ENCODE measurements at regions not wholly inside any gene's neighbourhood (a gene's known extent, or its start where the extent isn't known, plus 50 kb on each side); places are given as distances from the start of the nearest gene placed in this dataset.

DNA sequence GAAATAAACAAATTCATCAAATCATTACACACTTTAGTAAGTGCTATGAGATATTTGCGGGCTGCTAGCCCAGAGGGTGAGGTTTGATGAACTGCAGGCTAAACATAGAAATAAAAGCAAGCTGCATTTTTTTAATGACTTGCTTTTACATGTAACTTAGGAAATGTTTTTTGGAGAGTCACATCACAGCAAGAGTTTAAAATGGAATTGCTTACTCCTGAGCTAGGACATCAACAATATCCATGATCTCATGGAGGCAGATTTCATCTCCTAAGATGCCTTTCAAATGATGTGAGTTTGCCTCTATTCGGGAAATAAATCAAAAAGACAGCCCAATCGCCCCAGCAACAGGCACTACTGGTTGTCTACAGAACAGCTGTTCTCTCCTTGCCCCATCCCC is 73.4 kb upstream of the CD44 start:
- Mint-ChIP-seq H3K27ac (no peak overlapping the region), H3K36me3 (peaks cover 6 to 17% of the 10 kb centered on the region in 2 donors), H3K4me1 (peaks cover 21 to 30% of the 10 kb centered on the region in 2 donors), H3K9me3 (peaks cover 9 to 14% of the 10 kb centered on the region in 2 donors), H3K27me3 (no peaks in the 10 kb centered on the region), H3K4me3 (no peak overlapping the region)
- ATAC-seq (replicated peaks) (no peak), DNase-seq (no peak)

DNA sequence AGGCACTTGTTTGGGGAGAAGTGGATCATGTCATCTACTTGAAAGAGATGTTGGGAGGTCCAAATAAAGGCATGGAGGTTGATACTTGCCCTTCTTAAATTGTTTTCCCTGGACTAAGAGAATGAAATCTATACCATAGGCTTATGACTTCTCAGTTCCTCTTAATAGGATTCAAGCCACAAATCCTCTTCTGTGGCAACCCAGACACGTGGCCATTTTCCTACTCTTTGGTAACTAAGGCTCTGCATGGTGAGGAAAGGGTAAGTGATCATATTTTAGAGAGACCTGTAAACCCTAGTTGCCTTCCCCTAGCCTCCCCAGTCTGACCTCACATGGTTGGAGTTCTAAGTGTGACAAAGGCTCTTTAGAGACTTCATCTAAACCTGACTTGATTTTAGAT is 72.9 kb upstream of the CD44 start:
- DNase-seq (no peak), ATAC-seq (replicated peaks) (peak in 1 of 2 donors; percentile 20)
- Mint-ChIP-seq H3K4me1 (peaks cover 21 to 30% of the 10 kb centered on the region in 2 donors), H3K4me3 (no peak overlapping the region), H3K27ac (no peak overlapping the region), H3K27me3 (no peaks in the 10 kb centered on the region), H3K9me3 (peaks cover 12 to 16% of the 10 kb centered on the region in 2 donors), H3K36me3 (peaks cover 6 to 19% of the 10 kb centered on the region in 2 donors)

DNA sequence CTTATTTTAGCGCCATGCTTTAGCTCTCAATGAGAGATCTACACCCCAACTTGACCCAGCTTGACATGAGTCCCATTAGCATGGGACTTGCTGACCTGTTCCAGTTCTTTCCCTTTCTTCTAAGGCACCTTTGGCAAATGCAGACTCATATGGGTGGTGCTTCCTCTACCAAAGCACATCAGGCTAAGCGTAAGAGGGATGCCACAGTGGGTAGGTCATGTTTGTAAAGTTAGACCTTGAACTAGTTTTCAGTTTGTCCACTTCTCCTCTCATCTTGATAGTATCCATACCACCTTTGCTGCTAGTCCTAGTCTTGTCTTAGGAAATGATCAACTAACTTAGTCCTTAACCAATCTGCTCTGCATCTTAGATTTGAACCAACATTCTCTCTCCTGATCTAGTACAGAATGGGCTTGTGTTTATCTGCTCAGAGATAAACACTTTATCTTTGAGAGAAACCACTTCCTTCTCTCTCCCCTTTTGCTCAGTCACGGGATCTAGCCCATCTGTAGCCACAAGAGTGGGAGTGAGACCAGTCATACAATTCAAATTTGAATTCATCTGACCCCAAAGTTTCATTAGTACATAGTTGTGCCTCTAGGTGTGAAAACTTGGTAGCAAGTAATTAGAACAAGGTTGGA is 72.1 kb upstream of the CD44 start:
- peak overlapping the region; percentile 88 for H3K27ac Mint-ChIP-seq
- no peaks in the 10 kb centered on the region for H3K27me3 Mint-ChIP-seq
- H3K36me3 Mint-ChIP-seq: peaks cover 6 to 20% of the 10 kb centered on the region in 2 donors
- ATAC-seq (replicated peaks) (peak; percentile 93 to 97), DNase-seq (peak; percentile 44)
- H3K4me1 Mint-ChIP-seq: peaks cover 21 to 32% of the 10 kb centered on the region in 2 donors
- H3K4me3 Mint-ChIP-seq: no peak overlapping the region
- peaks cover 12 to 16% of the 10 kb centered on the region in 2 donors for H3K9me3 Mint-ChIP-seq

DNA sequence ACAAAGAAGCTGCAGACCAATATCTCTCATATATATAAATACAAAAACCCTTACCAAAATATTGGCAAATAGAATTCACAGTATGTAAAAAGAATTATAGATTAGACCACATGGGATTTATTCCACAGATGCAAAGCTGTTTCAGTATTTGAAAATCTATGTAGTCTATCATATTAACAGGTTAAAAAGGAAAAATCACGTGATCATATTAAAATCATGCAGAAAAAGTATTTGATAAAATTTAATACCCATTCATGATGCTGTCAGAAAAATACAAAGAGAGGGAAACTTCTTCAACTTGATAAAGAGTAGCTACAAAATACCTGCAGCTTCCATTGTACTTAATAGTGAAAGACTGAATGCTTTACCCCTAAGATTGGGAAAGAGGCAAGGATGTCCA is 67.2 kb upstream of the CD44 start:
- H3K4me3 Mint-ChIP-seq: no peak overlapping the region
- DNase-seq: no peak
- no peak for ATAC-seq (replicated peaks)
- peaks cover 9 to 20% of the 10 kb centered on the region in 2 donors for H3K9me3 Mint-ChIP-seq
- no peaks in the 10 kb centered on the region for H3K27me3 Mint-ChIP-seq
- H3K36me3 Mint-ChIP-seq: peaks cover 6 to 25% of the 10 kb centered on the region in 2 donors
- H3K4me1 Mint-ChIP-seq: peaks cover 31 to 56% of the 10 kb centered on the region in 2 donors
- no peak overlapping the region for H3K27ac Mint-ChIP-seq

DNA sequence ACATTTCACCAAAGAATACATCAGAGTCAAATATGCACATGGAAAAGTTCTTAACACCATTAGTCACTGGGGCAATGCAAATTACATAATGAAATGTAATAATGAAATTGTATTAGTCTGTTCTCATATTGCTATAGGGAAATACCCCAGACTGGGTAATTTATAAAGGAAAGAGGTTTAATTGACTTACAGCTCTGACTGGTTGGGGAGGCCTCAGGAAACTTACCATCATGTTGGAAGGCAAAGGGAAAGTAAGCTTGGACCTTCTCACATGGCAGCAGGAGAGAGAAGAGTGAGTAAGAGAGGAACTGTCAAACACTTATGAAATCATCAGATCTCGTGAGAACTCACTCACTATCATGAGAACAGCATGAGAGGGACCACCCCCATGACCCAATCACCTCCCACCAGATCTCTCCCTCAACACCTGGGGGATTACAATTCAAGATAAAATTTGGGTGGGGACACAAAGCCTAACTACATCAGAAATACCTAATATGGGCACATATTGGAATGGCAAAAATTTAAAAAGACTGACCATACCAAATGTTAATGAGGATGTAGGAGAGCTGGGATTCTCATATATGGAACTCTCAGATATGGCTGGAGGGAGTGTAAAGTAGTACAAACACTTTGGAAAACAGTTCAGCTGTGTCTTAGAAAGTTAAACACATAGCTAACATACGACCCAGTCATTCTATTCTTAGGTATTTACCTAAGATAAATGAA is 65.1 kb upstream of the CD44 start:
- no peak for DNase-seq
- H3K9me3 Mint-ChIP-seq: peaks cover 7 to 18% of the 10 kb centered on the region in 2 donors
- peaks cover 6 to 21% of the 10 kb centered on the region in 2 donors for H3K36me3 Mint-ChIP-seq
- no peaks in the 10 kb centered on the region for H3K27me3 Mint-ChIP-seq
- peaks cover 27 to 64% of the 10 kb centered on the region in 2 donors for H3K4me1 Mint-ChIP-seq
- H3K27ac Mint-ChIP-seq: no peak overlapping the region
- no peak for ATAC-seq (replicated peaks)
- no peak overlapping the region for H3K4me3 Mint-ChIP-seq

DNA sequence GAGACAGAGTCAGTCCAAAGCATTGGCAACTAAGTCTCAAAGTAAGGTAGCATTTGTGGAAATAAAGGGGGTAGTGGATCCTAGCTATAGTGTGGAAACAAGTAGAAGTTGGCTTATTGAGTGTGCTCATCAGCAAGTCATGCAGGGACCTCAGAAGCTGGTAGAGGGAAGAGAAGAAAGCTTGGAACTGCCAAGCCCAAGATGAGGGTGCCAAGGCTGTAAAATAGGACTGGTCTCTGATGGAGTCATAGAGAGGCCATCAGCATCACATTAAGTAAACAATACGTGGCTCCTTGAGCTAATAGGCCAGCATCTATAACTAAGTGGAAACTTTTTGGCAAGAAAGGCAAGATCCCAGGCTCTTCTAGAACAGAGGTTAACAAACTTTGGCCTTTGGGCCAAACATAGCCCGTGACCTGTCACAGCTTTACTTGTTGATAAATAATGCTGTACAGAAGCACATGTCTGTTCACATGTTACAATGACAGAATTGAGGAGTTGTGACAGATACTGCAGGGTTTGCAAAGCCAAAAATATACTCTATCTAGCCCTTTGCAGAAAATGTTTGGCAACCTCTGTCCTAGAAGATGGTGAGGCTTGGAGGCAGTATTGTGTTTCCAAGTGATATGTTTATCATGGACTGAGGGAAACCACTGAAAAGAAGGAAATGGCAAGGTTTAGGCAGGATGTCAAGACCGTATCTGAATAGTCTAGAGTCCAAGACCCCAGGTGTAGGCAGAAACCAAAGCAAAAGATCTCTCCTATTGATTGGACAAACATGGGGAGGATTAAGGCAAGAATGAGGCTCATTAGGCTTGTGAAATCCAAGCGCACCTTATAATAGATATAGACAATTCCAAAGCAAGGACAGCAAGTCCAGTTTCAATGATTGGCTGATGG is 62.5 kb upstream of the CD44 start:
- no peak for DNase-seq
- H3K36me3 Mint-ChIP-seq: peaks cover 0 to 6% of the 10 kb centered on the region in 2 donors
- H3K4me1 Mint-ChIP-seq: peaks cover 38 to 80% of the 10 kb centered on the region in 2 donors
- no peak for ATAC-seq (replicated peaks)
- H3K9me3 Mint-ChIP-seq: peaks cover 0 to 8% of the 10 kb centered on the region in 2 donors
- H3K27ac Mint-ChIP-seq: peak overlapping the region; percentile 3
- no peaks in the 10 kb centered on the region for H3K27me3 Mint-ChIP-seq
- no peak overlapping the region for H3K4me3 Mint-ChIP-seq

DNA sequence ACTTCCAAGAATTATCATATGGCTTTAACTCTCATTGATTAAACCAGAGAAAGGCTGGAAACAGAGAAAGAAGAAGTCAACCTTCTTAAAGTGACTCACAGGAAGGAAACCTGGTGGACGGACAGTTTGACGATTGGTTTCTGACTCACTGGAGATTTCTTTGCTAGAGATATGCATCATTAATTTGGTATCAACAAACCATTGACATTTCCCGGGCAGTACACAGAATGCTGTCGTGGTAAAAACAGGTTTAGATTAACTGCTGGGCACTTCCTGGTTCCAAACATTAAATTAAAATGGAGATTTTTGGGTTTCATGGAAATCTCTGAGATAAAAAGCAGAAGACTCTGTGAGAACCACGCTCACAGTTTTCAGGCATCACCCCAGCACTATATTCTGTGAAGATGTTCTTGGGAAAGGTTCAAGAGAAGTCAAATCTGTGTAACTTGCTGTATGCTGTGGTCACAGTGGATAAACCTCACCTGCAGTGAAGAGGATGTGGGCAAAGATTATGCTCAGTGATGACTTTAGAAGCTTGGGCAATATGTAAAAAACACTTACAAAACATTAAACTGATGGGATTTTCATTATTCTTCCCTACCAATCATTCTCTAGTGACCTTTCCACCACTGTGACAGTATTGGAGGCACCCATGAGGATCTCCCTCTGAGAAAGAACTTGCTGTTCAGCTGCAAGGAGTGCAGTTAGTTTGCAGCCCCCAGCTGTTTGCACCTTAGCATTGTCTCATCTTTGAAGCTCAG is 61.1 kb upstream of the CD44 start:
- peak overlapping the region; percentile 63 to 67 for H3K4me3 Mint-ChIP-seq
- peaks cover 44 to 83% of the 10 kb centered on the region in 2 donors for H3K4me1 Mint-ChIP-seq
- peak overlapping the region; percentile 98 for H3K27ac Mint-ChIP-seq
- H3K9me3 Mint-ChIP-seq: peaks cover 0 to 8% of the 10 kb centered on the region in 2 donors
- peaks cover 0 to 3% of the 10 kb centered on the region in 2 donors for H3K36me3 Mint-ChIP-seq
- no peaks in the 10 kb centered on the region for H3K27me3 Mint-ChIP-seq
- peak; percentile 79 to 84 for ATAC-seq (replicated peaks)
- peak; percentile 69 for DNase-seq

DNA sequence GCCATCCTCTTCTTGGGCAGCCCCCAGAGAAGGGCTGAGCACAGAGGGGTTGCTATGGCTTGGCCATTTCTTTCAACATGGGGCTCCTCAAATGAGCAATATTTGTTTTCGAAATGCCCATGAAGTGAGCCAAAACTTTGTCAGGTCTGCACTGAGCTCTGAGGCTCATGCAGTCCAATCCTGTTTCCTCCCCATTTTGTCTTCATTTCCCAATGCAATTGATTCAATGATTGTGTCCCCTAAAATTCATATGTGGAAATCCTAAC is 60.6 kb upstream of the CD44 start:
- H3K27ac Mint-ChIP-seq: peak overlapping the region; percentile 98
- DNase-seq (no peak), ATAC-seq (replicated peaks) (no peak)
- H3K27me3 Mint-ChIP-seq: no peaks in the 10 kb centered on the region
- H3K36me3 Mint-ChIP-seq: peaks cover 0 to 3% of the 10 kb centered on the region in 2 donors
- peak overlapping the region; percentile 17 to 67 for H3K4me3 Mint-ChIP-seq
- peaks cover 45 to 88% of the 10 kb centered on the region in 2 donors for H3K4me1 Mint-ChIP-seq
- peaks cover 0 to 7% of the 10 kb centered on the region in 2 donors for H3K9me3 Mint-ChIP-seq

DNA sequence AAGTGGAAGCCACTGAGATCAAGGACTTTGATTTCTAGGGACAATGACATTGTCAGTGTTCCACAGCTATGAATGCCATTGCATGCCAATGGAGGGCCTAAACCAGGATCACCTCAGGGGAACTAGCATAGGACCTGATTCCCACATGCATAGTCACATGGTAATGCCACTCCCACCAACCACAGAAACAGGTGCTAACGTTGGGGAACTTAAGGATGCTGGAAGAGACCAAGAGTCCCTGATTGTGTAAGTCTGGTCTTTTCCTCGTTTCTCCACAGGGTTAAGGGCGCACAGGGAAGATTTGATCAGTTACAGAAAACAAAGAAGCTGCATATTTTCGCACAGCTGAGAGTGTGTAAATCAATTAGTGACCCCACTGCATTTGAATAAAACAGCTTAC is 59.4 kb upstream of the CD44 start:
- no peak overlapping the region for H3K4me3 Mint-ChIP-seq
- peaks cover 0 to 3% of the 10 kb centered on the region in 2 donors for H3K9me3 Mint-ChIP-seq
- no peak for ATAC-seq (replicated peaks)
- H3K4me1 Mint-ChIP-seq: peaks cover 54 to 88% of the 10 kb centered on the region in 2 donors
- no peaks in the 10 kb centered on the region for H3K27me3 Mint-ChIP-seq
- H3K27ac Mint-ChIP-seq: peak overlapping the region; percentile 42
- DNase-seq: no peak
- no peaks in the 10 kb centered on the region for H3K36me3 Mint-ChIP-seq

DNA sequence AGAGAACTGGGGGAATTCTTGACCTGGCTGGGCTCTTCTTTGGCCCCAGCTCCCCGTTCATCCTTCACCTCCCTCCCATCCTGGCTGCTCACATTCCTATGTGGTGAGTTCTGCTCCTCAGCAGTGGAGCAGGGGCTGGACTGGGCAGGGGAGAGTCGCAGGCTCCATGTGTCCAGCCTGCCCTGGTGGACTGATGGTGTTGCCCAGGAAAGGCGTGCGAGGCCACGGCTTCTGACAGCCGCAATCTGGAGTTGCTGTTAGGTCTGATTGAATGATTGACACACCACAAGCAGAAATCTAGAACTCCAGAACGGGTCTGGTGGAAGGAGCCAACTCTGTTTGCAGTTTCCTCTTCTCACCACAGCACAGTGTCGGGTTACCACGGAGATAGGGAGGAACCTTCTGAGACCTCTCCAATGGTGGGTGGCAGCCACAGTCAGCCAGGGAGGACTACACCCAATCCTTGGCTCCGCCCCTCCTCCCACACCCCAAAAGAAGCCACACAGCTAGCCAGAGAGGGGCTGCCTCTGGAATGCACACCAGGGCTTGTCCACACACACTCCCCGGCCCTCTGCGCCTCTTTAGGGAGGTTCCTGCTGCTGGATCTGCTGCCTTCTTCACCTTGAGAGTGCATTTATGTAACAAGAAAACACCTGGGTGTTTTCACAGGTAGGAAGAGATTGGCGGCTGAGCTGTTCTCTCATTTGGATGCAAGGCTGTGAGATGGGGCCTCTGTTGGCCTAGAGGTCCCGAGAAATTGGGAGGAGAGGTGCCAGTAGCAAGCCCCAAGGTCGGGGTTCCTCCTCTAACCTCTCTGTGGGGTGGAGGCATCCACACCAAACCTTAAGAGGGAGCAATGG is 56.4 kb upstream of the CD44 start:
- ATAC-seq (replicated peaks) (peak; percentile 57 to 61), DNase-seq (peak; percentile 75)
- H3K27ac Mint-ChIP-seq: peak overlapping the region; percentile 98
- peaks cover 55 to 85% of the 10 kb centered on the region in 2 donors for H3K4me1 Mint-ChIP-seq
- peak overlapping the region; percentile 60 to 73 for H3K4me3 Mint-ChIP-seq
- H3K27me3 Mint-ChIP-seq: no peaks in the 10 kb centered on the region
- peaks cover 0 to 3% of the 10 kb centered on the region in 2 donors for H3K9me3 Mint-ChIP-seq
- no peaks in the 10 kb centered on the region for H3K36me3 Mint-ChIP-seq

DNA sequence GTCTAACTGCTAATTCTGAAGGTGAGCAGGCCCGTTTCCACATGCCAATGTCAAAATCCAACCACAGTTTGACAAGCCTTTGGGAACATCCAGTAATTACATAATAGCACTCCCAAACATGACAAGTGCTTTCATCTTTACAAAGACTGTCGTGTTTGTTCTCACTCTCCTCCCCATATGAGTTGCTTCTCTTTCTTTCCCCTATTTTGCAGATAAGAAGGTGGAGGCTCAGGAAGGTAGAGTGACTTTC is 55.9 kb upstream of the CD44 start:
- no peak for DNase-seq
- peaks cover 60 to 85% of the 10 kb centered on the region in 2 donors for H3K4me1 Mint-ChIP-seq
- peak overlapping the region; percentile 98 for H3K27ac Mint-ChIP-seq
- peak overlapping the region; percentile 68 to 73 for H3K4me3 Mint-ChIP-seq
- peaks cover 0 to 3% of the 10 kb centered on the region in 2 donors for H3K9me3 Mint-ChIP-seq
- H3K36me3 Mint-ChIP-seq: no peaks in the 10 kb centered on the region
- ATAC-seq (replicated peaks): no peak
- H3K27me3 Mint-ChIP-seq: no peaks in the 10 kb centered on the region

DNA sequence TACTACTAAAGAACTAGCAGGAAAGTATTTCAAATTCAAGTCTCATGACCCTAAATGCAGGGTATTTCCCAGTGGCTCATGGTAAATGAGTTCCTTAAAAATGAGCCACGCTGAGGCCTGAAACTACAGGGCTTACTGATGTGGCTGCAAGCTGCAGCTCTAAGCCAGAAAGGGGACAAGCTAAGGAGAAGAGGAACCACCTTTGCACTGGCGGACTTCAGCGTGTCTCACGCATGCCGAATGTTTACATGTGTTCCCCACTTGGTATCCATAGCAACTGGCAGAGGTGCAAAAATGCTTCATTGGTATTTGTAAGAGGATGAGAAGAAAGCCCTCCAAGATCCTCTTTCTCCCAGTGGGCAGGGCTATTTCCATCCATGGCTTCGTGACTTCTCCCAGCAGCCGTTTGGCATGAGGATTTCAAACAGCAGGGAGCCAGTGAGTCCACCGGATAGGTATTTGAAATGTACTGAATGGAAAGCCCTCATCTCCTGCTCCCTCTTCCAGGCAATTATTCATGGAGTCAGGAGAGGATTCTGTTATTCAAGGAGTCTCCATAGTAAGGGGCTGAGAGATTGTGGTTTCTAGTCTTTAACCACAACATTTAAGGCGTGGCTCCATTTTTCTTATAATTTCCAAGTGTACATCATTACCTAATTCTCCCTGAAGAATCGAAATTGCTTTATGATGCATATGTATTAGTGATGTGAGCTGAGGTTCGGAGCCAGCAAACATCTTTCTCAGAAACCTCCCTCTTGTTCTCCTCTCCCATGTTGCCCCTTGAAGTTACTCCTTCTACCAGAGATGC is 55.3 kb upstream of the CD44 start:
- Mint-ChIP-seq H3K9me3 (peaks cover 0 to 3% of the 10 kb centered on the region in 2 donors), H3K27me3 (no peaks in the 10 kb centered on the region), H3K4me1 (peaks cover 65 to 85% of the 10 kb centered on the region in 2 donors), H3K27ac (peak overlapping the region; percentile 98), H3K4me3 (peak overlapping the region; percentile 68 to 73), H3K36me3 (peaks cover 0 to under 1% of the 10 kb centered on the region in 2 donors)
- ATAC-seq (replicated peaks): peak; percentile 92 to 95
- DNase-seq: peak; percentile 87

All from stimulated activated naive B cell treated with anti-CD40 and anti-IgM and Interleukin-4, amounts not matched to agents 10 μg/mL and 1 μg/mL and 100 μg/mL, for 72 hours (primary cell).